Stimulated activated CD4-positive, alpha-beta T cell treated with anti-CD3 and anti-CD28 coated beads, Interleukin-2, amount 100 ng/mL, for 48 hours (primary cell): ENCODE measurements at regions not wholly inside any gene's neighbourhood (a gene's known extent, or its start where the extent isn't known, plus 50 kb on each side); places are given as distances from the start of the nearest gene placed in this dataset.

Source experiments
- DNase-seq, 2 donors: peaks; one replicate each; pipeline ENCODE4 v3.0.0-alpha.2; 2020

GRCh38 chr22:47740109-47740805 lies 977.8 kb downstream of the TBC1D22A start:
- no peak for DNase-seq

GRCh38 chr22:47739291-47740015 lies 977.0 kb downstream of the TBC1D22A start:
- no peak for DNase-seq

- DNase-seq: no peak
These were observed 976.1 kb downstream of the TBC1D22A start for GRCh38 chr22:47738472-47739013.

- DNase-seq: no peak
These were observed 974.0 kb downstream of the TBC1D22A start for GRCh38 chr22:47736186-47737034.

GRCh38 chr22:47734511-47734910 lies 972.1 kb downstream of the TBC1D22A start:
- no peak for DNase-seq

GRCh38 chr22:47727641-47728040 lies 965.2 kb downstream of the TBC1D22A start:
- DNase-seq: no peak

DNA sequence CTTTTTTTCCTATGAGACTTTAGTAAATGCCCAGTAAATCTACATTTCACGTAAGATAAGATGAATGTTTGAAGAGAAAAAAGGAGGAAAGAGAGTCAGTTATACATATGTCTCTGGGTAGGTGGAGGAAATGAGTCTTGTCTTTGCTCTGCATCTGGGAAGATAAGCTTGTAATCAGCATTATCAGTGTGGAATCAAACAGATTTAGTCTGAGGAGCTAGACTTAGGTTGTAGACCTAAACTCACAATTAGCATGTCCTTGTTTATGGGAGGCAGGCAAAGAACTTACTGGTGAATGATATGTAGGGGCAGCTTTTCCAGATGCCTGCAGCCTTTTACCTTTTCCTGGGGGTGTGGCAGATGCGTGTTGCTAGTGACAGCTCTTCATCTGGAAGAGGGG lies 962.3 kb downstream of the TBC1D22A start:
- DNase-seq: no peak

DNA sequence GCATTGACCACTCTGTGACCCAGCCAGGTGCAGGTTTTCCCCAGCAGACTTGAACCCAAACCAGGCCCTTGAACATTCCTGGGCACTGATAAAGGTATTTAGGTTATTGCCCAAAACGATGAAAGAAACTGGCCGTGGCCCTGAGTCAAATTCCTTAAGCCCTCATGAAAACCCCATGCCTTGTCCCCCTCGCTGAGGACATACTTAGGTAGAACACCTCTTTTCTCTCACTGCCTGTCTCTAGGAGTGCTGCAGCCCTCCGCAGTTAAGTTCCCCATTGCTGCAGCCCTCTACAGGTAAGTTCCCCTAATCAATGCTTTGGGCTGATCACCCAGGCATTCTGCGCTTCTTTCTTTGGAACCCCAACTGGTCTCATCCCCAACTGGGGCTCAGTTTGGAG lies 961.6 kb downstream of the TBC1D22A start:
- no peak for DNase-seq

DNA sequence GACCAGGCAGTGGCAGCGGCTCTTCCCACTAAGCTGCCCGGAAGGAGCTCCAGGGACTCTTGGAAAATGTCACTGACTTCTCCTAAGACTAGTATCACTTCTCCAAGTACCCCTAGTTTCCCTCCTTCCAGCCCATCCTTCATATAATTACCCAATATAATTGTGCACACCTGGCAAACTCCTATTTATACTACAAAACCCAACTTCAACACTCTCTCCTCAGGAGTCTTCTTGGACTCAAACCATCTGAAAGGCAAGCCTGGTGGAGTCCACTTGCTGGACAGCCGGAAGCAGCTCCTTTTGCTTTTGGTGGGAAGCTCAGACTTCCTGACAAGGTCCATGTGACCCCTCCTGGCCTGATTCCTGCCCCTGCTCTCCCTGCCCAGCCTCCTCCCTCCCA lies 955.9 kb downstream of the TBC1D22A start:
- no peak for DNase-seq

DNA sequence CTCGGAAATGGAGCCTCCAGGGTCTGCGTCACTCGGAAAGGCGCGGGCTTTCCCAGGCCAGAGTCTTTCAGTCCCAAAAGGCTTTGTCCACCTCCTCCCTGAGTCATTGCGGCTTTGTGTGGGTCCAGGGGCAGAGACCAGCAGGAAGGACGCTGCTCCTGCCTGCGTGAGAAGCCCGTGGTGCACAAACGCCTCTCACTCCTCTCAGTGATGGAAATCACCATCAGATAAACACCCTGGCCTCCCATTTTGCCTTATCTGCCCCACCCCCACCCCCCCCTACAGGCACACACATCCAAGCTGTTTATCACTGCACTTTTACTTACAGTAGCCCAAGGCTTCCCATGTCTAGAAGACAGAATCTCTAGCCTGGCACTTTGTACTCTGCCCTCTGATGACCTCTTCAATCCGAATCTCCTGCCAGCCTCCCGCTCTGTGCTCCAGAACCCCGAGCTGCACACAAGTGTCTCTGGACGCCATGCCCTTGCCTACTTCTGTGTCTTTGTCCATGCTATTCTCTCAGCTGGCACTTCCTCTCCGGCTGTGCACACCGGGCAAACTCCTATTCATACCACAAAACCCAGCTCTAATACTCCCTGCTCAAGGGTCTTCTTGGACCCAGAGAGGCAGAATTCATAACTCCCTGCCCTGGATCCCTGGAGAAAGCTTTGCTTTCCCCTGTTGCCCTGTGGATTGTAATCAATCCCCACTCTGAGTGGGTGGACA lies 954.6 kb downstream of the TBC1D22A start:
- DNase-seq: no peak

- no peak for DNase-seq
These were observed 953.6 kb downstream of the TBC1D22A start for GRCh38 chr22:47715866-47716578.

GRCh38 chr22:47713941-47714340 lies 951.5 kb downstream of the TBC1D22A start:
- no peak for DNase-seq

DNA sequence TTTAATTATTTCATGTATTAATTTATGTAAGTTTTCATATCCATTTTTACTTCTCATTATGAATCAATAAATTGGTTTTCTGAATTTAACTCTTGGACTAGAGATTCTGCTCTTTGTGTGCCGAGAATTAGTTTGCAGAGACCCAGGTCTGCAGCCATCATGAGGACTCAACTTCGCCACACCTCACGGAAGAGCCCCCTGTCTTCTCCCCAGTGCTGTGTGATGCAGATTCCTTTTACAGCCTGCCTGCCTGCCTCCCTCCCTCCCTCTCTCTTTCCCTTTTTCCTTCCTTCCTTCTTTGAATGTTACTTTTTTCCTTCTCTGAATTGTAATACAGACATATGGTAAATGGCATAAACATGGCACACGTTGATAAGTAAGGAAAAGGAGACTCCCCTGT lies 947.7 kb downstream of the TBC1D22A start:
- DNase-seq: no peak

GRCh38 chr22:47705350-47705749 lies 942.9 kb downstream of the TBC1D22A start:
- no peak for DNase-seq

DNA sequence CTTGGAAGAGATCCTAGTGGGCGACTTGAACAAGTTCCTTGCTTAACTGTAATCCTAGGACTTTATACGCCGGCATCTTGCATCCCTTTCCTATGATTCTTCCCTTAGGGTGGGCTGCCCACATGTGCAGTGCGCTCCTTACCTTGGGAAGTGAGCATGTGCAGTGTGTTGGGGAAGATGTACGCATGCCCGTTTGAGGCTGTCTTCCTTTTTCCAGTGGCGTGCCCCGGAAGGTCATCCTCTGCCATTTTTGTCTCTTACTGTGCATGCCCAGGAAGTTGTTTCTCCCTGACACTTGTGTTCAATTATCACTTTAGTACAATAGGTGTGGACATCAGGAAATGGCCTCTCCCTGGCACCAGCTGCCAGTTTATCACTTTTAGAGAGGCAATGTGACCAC lies 936.5 kb downstream of the TBC1D22A start:
- no peak for DNase-seq

DNA sequence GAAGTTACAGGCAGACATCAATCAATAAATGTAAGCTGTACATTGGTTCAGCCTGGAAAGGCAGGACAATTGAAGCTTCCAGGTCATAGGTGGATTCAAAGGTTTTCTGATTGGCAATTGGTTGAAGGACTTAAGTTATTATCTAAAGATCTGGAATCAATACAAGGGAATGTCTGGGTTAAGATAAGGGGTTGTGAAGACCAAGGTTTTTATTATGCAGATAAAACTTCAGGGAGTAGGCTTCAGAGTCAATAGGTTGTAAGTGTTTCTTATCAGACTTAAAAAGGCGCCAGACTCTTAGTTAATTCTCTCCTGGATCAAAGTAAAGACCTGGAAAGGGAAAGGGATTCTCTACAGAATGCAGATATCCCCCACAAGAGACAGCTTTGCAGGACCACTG lies 935.4 kb downstream of the TBC1D22A start:
- no peak for DNase-seq

DNA sequence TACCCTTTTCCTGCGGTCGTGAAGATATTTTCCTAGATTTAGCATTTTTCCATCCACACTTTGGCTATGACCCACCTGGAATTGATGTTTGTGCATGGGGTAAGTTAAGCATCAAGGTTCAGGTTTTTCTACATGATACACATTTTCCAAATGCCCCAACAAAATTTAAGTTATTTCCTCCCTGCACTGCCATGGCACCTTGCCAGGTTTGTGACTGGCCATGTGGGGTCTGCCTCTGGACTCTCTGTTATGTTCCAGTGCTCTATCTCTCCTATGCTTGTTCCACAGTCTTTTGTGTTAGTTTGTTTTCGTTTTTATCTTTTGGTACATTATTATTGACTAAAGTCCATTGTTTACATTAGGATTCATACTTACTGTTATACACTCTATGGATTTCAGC lies 934.3 kb downstream of the TBC1D22A start:
- DNase-seq: no peak

- no peak for DNase-seq
These were observed 932.7 kb downstream of the TBC1D22A start for GRCh38 chr22:47695176-47695575.

GRCh38 chr22:47694536-47695130 lies 932.2 kb downstream of the TBC1D22A start:
- no peak for DNase-seq

GRCh38 chr22:47693606-47694005 lies 931.2 kb downstream of the TBC1D22A start:
- no peak for DNase-seq

GRCh38 chr22:47692811-47693210 lies 930.4 kb downstream of the TBC1D22A start:
- DNase-seq: no peak
